LNCaP clone FGC (cell line): ENCODE measurements at regions not wholly inside any gene's neighbourhood (a gene's known extent, or its start where the extent isn't known, plus 50 kb on each side); places are given as distances from the start of the nearest gene placed in this dataset.

Experiments
- DNase-seq: peaks from one replicate; pipeline ENCODE4 v3.0.0-alpha.2; 2011; ENCODE audit warnings: low read depth
- H3K4me3 ChIP-seq: 2 replicates; pipeline ENCODE4 v1.5.1; 2011; ENCODE audit warnings: mild to moderate bottlenecking, low read depth, low read length, control low read depth
- CTCF ChIP-seq: IDR thresholded peaks from 2 replicates; pipeline ENCODE4 v1.5.1; 2012; ENCODE audit warnings: mild to moderate bottlenecking; ENCODE audit not compliant: control insufficient read depth, insufficient read depth; ENCODE audit errors: extremely low read depth

GRCh38 chr1:234844479-234845031 lies 234.6 kb upstream of the IRF2BP2 start:
- no peak for TF ChIP-seq CTCF
- H3K4me3 ChIP-seq = no peak overlapping the region

GRCh38 chr1:234843946-234844345 lies 234.0 kb upstream of the IRF2BP2 start:
- DNase-seq = no peak
- no peak for TF ChIP-seq CTCF
- H3K4me3 ChIP-seq = no peak overlapping the region

More at GRCh38 chr1:234844479-234845031, 234.6 kb upstream of the IRF2BP2 start:
- DNase-seq = no peak

- no peak for DNase-seq
- no peak overlapping the region for H3K4me3 ChIP-seq
- TF ChIP-seq CTCF = no peak
Measured at GRCh38 chr1:234842726-234843641, 233.0 kb upstream of the IRF2BP2 start.

GRCh38 chr1:234841710-234842231 lies 231.8 kb upstream of the IRF2BP2 start:
- no peak for DNase-seq
- H3K4me3 ChIP-seq = no peak overlapping the region
- no peak for TF ChIP-seq CTCF

- no peak overlapping the region for H3K4me3 ChIP-seq
- TF ChIP-seq CTCF = no peak
- DNase-seq = no peak
Measured at GRCh38 chr1:234841281-234841680, 231.3 kb upstream of the IRF2BP2 start.

- no peak for TF ChIP-seq CTCF
- H3K4me3 ChIP-seq = no peak overlapping the region
- DNase-seq = no peak
Measured at GRCh38 chr1:234840843-234841242, 230.9 kb upstream of the IRF2BP2 start.
